ENCODE measurements at regions not wholly inside any gene's neighbourhood (a gene's known extent, or its start where the extent isn't known, plus 50 kb on each side); places are given as distances from the start of the nearest gene placed in this dataset.
A peak's percentile ranks its signal among the peaks of the same experiment; 100 is the strongest.
"Not testable (repeated sequence)": the region's sequence is repeated elsewhere in the genome, so short reads cannot be mapped to it uniquely, and the experiment has no call there.

DNA sequence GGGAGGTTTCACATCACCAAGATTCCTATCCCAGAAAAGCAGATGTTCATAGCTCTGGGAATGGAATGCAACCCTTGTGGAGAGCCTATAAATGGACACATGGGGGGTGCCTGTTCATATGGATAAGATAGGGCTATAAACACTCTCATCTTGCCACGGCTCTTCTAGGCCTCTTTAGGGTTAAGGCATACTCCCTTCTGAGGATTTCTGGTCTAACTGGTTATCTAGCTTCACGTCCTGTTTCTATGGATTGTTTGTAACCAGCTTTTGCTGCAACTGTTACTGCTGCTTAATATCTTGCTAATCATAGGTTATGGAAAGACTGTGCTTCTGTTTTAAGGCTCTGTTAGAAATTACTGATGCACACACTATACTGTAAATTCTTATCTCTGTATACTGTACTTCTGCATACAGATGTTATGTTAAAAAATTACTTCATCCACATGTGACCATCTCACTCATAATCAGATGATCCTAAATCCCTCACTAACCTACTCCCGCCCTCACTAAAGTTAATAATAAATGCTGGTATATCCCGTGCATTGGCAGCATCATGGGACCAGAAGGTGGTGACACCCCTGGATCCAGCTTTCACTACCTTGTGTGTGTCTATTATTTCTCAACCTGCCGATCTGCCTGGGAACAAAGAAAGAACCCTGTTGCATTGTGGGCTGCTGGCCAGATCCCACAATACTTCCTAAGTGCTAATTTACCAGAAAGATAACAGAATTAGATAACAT is 68.7 kb downstream of the PRKAB2 start:
- not testable (repeated sequence) for DNase-seq (ENCODE audit: low read depth in 2 of 2)

GRCh38 chr1:147099192-147099591 is 73.1 kb downstream of the PRKAB2 start:
- no peak for DNase-seq (ENCODE audit: low read depth in 2 of 2)

- DNase-seq (ENCODE audit: low read depth in 2 of 2), result not testable (repeated sequence)
Observed at GRCh38 chr1:147098338-147098973, 73.8 kb downstream of the PRKAB2 start.

- DNase-seq (ENCODE audit: low read depth in 2 of 2), result no peak
Observed at GRCh38 chr1:147095691-147096090, 76.6 kb downstream of the PRKAB2 start.

GRCh38 chr1:147091801-147092200 is 80.5 kb downstream of the PRKAB2 start:
- no peak for DNase-seq (ENCODE audit: low read depth in 2 of 2)

DNA sequence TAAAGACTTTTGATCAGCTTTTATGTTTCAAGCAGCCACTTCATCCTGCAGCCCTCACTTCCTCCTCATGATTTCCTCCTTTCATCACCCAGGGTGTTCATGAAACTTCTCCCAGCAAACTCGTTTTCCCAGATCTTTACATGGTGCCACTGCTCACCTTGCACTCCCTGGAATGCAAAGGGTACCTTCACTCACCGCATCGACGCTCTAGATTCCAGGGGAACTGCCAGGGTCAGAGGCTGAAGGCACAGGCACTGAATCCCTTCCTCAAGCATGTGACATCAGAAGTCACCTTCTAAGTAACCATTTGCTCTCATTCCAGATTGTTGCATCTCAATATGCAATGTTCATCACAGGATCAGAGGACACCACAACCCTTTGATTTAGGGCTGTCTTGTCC is 82.8 kb downstream of the PRKAB2 start:
- no peak for DNase-seq (ENCODE audit: low read depth in 2 of 2)

DNA sequence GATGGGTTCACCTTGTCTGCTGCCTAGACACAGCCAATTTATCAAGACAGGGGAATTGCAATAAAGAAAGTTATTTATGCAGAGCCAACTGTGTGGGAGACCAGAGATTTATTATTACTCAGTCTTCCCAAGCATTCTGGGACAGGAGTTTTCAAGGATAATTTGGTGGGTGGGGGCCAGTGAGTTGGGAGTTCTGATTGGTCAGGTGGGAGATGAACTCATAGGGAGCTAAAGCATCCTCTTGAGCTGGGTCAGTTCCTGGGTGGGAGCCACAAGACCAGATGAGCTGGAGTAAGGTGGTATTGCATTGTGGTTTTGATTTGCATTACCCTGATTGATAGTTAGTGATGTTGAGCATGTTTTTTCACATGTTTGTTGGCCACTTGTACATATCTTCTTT is 86.1 kb downstream of the PRKAB2 start:
- DNase-seq (ENCODE audit: low read depth in 2 of 2), result no peak

GRCh38 chr1:147084273-147085096 is 87.8 kb downstream of the PRKAB2 start:
- peak; percentile 24 to 36 for DNase-seq (ENCODE audit: low read depth in 2 of 2)

- DNase-seq (ENCODE audit: low read depth in 2 of 2), result no peak
Observed at GRCh38 chr1:147083919-147084272, 88.4 kb downstream of the PRKAB2 start.

DNA sequence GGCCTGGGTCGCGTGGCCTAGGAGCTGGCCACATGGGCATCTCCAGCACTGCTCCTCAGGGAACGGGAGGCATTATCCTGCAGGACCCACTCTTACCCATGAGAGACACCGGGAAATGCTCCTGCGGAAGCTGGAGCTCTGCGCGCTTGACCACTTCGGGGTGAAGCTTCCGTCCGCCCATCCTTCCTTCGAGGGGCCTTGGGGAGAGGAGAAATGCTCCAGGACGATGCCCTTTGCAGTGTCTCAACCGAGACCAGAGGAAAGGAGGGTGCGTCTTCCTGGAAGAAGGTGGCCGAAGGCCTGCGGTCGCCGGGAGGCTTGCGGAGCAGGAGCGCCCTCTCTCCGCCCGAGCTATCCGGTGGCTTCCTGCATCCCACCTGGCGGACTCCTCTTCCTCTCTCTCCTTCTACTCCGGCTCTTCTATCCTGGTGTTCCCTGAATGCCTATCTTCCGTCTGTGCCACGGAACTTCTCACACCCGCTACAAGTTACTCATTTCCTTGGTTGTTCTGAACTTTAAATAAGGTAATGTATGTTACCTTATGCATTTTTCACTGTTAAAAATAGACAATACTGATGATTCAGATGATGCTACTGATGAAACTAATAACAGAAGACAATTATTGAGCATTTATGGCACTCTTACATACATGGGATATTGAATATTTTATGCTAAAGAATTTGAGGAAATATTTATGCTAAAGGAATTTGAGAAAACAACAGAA is 91.4 kb downstream of the PRKAB2 start:
- DNase-seq (ENCODE audit: low read depth in 2 of 2), result no peak

DNA sequence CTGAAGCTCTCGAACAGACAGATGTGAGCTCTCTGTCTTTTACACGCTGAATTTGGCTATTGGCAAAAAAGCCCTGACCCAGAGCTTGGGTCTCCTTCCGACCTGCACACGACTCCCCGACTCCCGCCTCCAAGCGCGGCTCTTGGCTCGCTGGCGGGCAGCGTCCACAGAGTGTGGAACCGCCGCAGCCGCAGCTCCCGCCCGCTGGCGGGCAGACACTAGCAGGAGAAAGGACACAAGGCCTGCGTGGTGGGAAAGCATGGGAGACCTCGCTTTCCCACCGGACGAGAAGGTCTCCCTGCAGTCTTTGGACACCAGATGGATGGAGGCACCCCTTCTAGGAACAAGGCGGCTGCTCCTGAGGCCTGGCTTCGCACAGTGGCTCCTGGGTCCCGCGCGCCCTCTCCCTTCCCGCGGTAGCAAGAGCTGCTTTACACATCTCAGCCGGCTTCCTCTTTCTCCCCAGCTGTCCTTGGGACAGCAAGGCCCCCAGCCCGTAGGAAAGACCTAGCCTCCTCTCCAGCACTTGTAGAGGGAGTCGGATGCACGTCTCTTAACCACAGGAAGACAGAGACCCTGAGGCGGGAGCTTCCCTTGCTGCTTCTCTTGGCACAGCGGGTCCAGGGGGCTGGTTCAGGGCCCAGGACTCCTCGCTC is 92.1 kb downstream of the PRKAB2 start:
- DNase-seq (ENCODE audit: low read depth in 2 of 2), result no peak

- no peak for DNase-seq (ENCODE audit: low read depth in 2 of 2)
Observed at GRCh38 chr1:147079400-147080005, 92.8 kb downstream of the PRKAB2 start.

- no peak for DNase-seq (ENCODE audit: low read depth in 2 of 2)
Observed at GRCh38 chr1:147078606-147079399, 93.5 kb downstream of the PRKAB2 start.

DNA sequence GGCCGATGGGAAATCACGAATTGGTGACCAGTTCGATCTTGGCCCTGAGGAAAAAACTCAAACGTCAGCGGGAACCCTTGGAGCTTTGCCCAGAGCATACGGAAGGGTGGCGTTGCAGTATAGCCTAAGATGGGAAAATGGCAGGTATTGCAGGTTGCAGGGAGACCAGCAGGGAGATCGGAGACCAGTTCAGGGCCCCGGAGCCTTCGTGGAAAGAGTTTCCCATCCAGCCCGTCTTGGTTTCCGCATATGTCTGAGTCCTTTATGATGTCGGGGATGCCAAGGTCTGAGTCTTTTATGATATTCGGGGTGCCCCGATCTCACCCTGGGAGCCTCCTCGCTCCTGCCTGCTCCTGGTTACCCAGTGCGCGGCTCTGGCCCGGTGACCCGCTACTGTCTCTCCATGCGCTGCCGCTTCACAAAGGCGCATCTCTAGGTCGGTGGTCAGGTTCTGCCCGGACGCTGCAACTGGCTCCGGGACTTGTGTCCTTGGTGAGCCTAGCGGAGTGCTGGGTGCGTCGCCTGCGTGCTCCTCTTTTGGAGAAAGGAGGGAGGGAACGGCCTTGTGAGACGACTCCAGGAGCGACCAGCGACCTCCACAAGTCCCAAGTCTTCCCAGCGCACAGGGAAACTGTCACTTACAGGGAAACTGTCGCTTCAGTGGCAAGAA is 94.2 kb downstream of the PRKAB2 start:
- DNase-seq (ENCODE audit: low read depth in 2 of 2), result no peak

- DNase-seq (ENCODE audit: low read depth in 2 of 2), result no peak
Observed at GRCh38 chr1:147077523-147077922, 94.7 kb downstream of the PRKAB2 start.

- no peak for DNase-seq (ENCODE audit: low read depth in 2 of 2)
Observed at GRCh38 chr1:147077081-147077480, 95.2 kb downstream of the PRKAB2 start.

- no peak for DNase-seq (ENCODE audit: low read depth in 2 of 2)
Observed at GRCh38 chr1:147076442-147076841, 95.8 kb downstream of the PRKAB2 start.

DNA sequence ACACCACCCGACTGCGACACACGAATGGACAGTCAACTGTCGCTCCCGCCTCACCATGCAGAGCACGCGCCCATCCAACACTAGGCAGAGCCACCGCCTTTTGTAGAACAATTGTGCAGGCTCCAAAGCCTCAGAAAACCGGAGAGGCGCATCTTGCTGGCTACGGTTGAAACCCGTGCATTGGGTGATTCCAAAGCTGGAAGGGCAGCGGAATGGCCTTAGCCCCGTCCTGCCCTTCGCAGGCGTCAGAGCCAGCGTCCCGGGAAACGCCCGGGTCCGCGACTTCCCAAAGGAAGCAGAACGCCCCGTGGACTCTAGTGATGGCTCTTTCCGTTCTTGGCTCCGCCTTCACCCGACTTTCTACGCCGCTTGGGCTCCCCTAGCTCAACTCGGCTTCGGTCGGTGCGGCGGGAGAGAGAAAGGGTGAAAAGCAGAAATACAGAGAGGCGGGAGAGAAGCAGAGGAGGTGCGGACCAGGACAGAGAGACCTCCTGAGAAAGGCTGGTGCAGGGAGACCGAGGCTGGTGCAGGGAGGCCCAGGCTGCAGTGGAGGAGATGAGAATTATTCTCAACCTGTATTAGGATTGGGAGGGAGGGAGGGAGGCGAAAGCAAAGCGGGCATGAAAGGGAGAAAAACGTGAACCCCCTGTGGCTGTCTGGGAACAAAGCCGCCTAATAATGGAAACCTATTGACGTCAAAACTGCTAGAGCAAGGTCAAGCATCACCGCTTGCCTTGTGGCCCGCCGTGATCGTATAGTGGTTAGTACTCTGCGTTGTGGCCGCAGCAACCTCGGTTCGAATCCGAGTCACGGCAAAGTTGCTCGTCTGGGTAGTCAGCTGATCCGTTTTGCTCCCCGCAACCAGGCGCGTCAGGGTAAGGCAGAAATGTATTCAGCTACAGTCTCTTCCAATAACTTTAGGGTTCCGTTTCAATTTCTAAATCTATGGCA is 99.5 kb downstream of the PRKAB2 start:
- no peak for DNase-seq (ENCODE audit: low read depth in 2 of 2)

DNA sequence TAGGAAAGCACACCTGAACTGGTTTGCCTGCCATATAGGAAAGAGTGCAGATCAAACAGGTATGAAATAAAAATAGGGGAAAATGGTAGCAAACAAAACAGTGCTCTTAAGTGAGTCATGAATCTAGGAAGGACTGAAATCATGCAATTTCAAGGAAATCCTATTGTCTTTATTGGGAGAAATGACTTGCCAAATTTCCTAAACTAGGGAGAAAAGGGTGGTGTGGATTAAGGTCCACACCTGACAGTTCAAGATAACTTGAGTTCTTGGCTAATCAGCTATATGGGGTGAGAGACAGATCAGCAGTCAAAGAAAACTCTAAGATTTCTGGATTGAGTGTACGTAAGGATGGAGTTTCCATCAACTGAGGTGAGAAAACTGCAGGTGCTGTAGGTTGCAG is 101.1 kb downstream of the PRKAB2 start:
- no peak for DNase-seq (ENCODE audit: low read depth in 2 of 2)

All from stimulated activated CD8-positive, alpha-beta memory T cell treated with anti-CD3 and anti-CD28 coated beads, Interleukin-7, amount 100 ng/mL, for 1 hour (primary cell).